WTC11 (cell line): ENCODE measurements at regions not wholly inside any gene's neighbourhood (a gene's known extent, or its start where the extent isn't known, plus 50 kb on each side); places are given as distances from the start of the nearest gene placed in this dataset.

Experiments
- ATAC-seq: fragments of 200-7000 bp; cut with Tn5 transposase; 2 replicates; pipeline ENCODE4 v1.10.0; 2021; ENCODE audit warnings: mild to moderate bottlenecking, moderate library complexity
- CTCF ChIA-PET: fragments of 300-600 bp; sonication (Branson Sonifier 250); formaldehyde crosslinking; loops from one replicate; lab custom pipeline; 2021; ENCODE audit warnings: antibody characterized with exemption; lab: Charles Lee
- POLR2A ChIA-PET: fragments of 350-600 bp; sonication (Branson Sonifier 250); formaldehyde crosslinking; loops from one replicate; lab custom pipeline; 2021; ENCODE audit warnings: antibody characterized with exemption; lab: Charles Lee
- DNase-seq: peaks from one replicate; pipeline ENCODE4 v3.0.0; 2021; ENCODE audit warnings: low spot score
- H3K27ac Mint-ChIP-seq: 2 replicates; pipeline ENCODE4 v1.8.0; 2021; ENCODE audit warnings: mixed read lengths
- H3K27me3 Mint-ChIP-seq: 2 replicates; pipeline ENCODE4 v1.8.0; 2021; ENCODE audit warnings: low read depth, mild to moderate bottlenecking, moderate library complexity, mixed read lengths
- H3K36me3 Mint-ChIP-seq: 2 replicates; pipeline ENCODE4 v1.8.0; 2021; ENCODE audit warnings: mixed read lengths
- H3K4me1 Mint-ChIP-seq: 2 replicates; pipeline ENCODE4 v1.8.0; 2022; ENCODE audit warnings: mixed read lengths
- H3K4me3 Mint-ChIP-seq: 2 replicates; pipeline ENCODE4 v1.8.0; 2021; ENCODE audit warnings: mild to moderate bottlenecking, moderate library complexity, mixed read lengths
- H3K9me3 Mint-ChIP-seq: 2 replicates; pipeline ENCODE4 v1.8.0; 2021; ENCODE audit warnings: mixed read lengths
- ATF1 ChIP-seq: sonication (generic); formaldehyde crosslinking; IDR thresholded peaks from 2 replicates; pipeline ENCODE4 v1.8.1; 2023; ENCODE audit warnings: mild to moderate bottlenecking, moderate library complexity, missing genetic modification reagents
- CBFB ChIP-seq: sonication (generic); formaldehyde crosslinking; IDR thresholded peaks from 2 replicates; pipeline ENCODE4 v1.8.1; 2022; ENCODE audit warnings: mild to moderate bottlenecking, low read depth, missing genetic modification reagents
- EMX1 ChIP-seq: fragments of 250-450 bp; sonication (Bioruptor Pico); IDR thresholded peaks from 2 replicates; pipeline ENCODE4 v1.8.0; 2021; ENCODE audit warnings: mild to moderate bottlenecking
- ESRRA ChIP-seq: sonication (generic); formaldehyde crosslinking; IDR thresholded peaks from 2 replicates; pipeline ENCODE4 v1.8.1; 2022; ENCODE audit warnings: mild to moderate bottlenecking, missing genetic modification reagents, borderline replicate concordance
- ETV6 ChIP-seq: sonication (generic); formaldehyde crosslinking; IDR thresholded peaks from 2 replicates; pipeline ENCODE4 v1.8.1; 2022; ENCODE audit warnings: mild to moderate bottlenecking, missing genetic modification reagents
- GRHL2 ChIP-seq: fragments of 250-450 bp; sonication (Bioruptor Pico); IDR thresholded peaks from 2 replicates; pipeline ENCODE4 v1.8.0; 2022; ENCODE audit warnings: mild to moderate bottlenecking, moderate library complexity; ENCODE audit not compliant: insufficient replicate concordance, severe bottlenecking
- JUN ChIP-seq: sonication (generic); formaldehyde crosslinking; IDR thresholded peaks from 2 replicates; pipeline ENCODE4 v1.8.0; 2023; ENCODE audit warnings: mild to moderate bottlenecking, missing genetic modification reagents
- MXD4 ChIP-seq: fragments of 250-450 bp; sonication (Bioruptor Pico); IDR thresholded peaks from 2 replicates; pipeline ENCODE4 v1.8.0; 2021; ENCODE audit warnings: mild to moderate bottlenecking, moderate library complexity, borderline replicate concordance
- MYBL2 ChIP-seq: sonication (generic); formaldehyde crosslinking; IDR thresholded peaks from 2 replicates; pipeline ENCODE4 v1.8.1; 2023; ENCODE audit warnings: mild to moderate bottlenecking, moderate library complexity, missing genetic modification reagents
- NFYB ChIP-seq: sonication (generic); formaldehyde crosslinking; conservative IDR thresholded peaks from 2 replicates; pipeline ENCODE4 v1.8.0; 2022; ENCODE audit warnings: low read depth, missing genetic modification reagents
- NR1H2 ChIP-seq: sonication (generic); formaldehyde crosslinking; IDR thresholded peaks from 2 replicates; pipeline ENCODE4 v1.9.0; 2021; ENCODE audit warnings: mild to moderate bottlenecking, moderate library complexity, missing genetic modification reagents
- RELA ChIP-seq: sonication (generic); formaldehyde crosslinking; IDR thresholded peaks from 2 replicates; pipeline ENCODE4 v1.8.1; 2022; ENCODE audit warnings: missing genetic modification reagents, mild to moderate bottlenecking, borderline replicate concordance
- SMAD3 ChIP-seq: sonication (generic); formaldehyde crosslinking; IDR thresholded peaks from 2 replicates; pipeline ENCODE4 v1.8.0; 2022; ENCODE audit warnings: missing genetic modification reagents, mild to moderate bottlenecking, borderline replicate concordance
- TEAD4 ChIP-seq: sonication (generic); formaldehyde crosslinking; IDR thresholded peaks from 2 replicates; pipeline ENCODE4 v1.8.0; 2022; ENCODE audit warnings: mild to moderate bottlenecking, missing genetic modification reagents
- ZBTB21 ChIP-seq: sonication (generic); formaldehyde crosslinking; IDR thresholded peaks from 2 replicates; pipeline ENCODE4 v1.8.1; 2023; ENCODE audit warnings: mild to moderate bottlenecking, missing genetic modification reagents, borderline replicate concordance
- ZNF232 ChIP-seq: sonication (generic); formaldehyde crosslinking; IDR thresholded peaks from 2 replicates; pipeline ENCODE4 v1.8.0; 2022; ENCODE audit warnings: mild to moderate bottlenecking, missing genetic modification reagents
- ZNF317 ChIP-seq: sonication (generic); formaldehyde crosslinking; IDR thresholded peaks from 2 replicates; pipeline ENCODE4 v1.8.1; 2023; ENCODE audit warnings: low read depth, mild to moderate bottlenecking, moderate library complexity, missing genetic modification reagents, borderline replicate concordance
- ZNF416 ChIP-seq: fragments of 250-450 bp; sonication (Bioruptor Pico); IDR thresholded peaks from 2 replicates; pipeline ENCODE4 v1.9.0; 2021; ENCODE audit warnings: mild to moderate bottlenecking, inconsistent platforms
- TF ChIP-seq, protein P1 (sequence below): fragments of 250-450 bp; sonication (Bioruptor Pico); IDR thresholded peaks from 2 replicates; pipeline ENCODE4 v1.9.0; 2021; ENCODE audit warnings: mild to moderate bottlenecking
- TF ChIP-seq, protein P2 (sequence below): sonication (generic); formaldehyde crosslinking; IDR thresholded peaks from 2 replicates; pipeline ENCODE4 v1.8.0; 2023; ENCODE audit warnings: missing genetic modification reagents
- TF ChIP-seq, protein P3 (sequence below): sonication (generic); formaldehyde crosslinking; IDR thresholded peaks from 2 replicates; pipeline ENCODE4 v1.8.1; 2023; ENCODE audit warnings: mild to moderate bottlenecking, missing genetic modification reagents, borderline replicate concordance
- TF ChIP-seq, protein P4 (sequence below): fragments of 250-450 bp; sonication (Bioruptor Pico); IDR thresholded peaks from 2 replicates; pipeline ENCODE4 v1.9.0; 2021; ENCODE audit warnings: moderate library complexity, mild to moderate bottlenecking, inconsistent platforms, borderline replicate concordance
- TF ChIP-seq, protein P5 (sequence below): fragments of 250-450 bp; sonication (Bioruptor Pico); IDR thresholded peaks from 2 replicates; pipeline ENCODE4 v1.9.0; 2021; ENCODE audit warnings: mild to moderate bottlenecking
- TF ChIP-seq, protein P6 (sequence below): sonication (generic); formaldehyde crosslinking; IDR thresholded peaks from 2 replicates; pipeline ENCODE4 v1.8.1; 2022; ENCODE audit warnings: missing genetic modification reagents, borderline replicate concordance
- TF ChIP-seq, protein P7 (sequence below): sonication (generic); formaldehyde crosslinking; IDR thresholded peaks from 2 replicates; pipeline ENCODE4 v1.8.0; 2022; ENCODE audit warnings: mild to moderate bottlenecking, missing genetic modification reagents

DNA sequence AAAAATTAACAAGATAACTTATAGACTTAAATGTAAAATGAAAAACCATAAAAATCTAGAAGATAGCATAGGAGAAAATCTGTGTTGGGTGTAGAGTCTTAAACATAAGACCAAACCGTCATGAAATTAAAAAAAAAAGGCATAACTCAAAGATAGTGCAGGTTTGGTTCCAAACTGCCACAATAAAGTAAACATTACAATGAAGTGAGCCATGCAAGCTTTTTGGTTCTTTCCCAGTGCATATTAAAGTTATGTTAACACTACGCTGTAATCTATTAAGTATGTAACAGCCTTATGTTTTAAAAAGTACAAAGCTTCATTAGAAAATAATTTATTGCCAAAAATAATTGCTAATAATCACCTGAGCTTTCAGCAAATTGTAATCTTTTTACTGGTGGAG, 1366.5 kb upstream of the LRRTM3 start:
- Mint-ChIP-seq H3K27ac (no peak overlapping the region), H3K9me3 (peaks cover 9% of the 10 kb centered on the region), H3K36me3 (no peaks in the 10 kb centered on the region), H3K4me1 (0 out of 2 replicates have a peak, but pooled peaks cover 4% of the 10 kb centered on the region), H3K4me3 (no peak overlapping the region), H3K27me3 (no peaks in the 10 kb centered on the region)
- CTCF ChIA-PET, result no interaction called here
- POLR2A ChIA-PET, result no interaction called here
- no peak for DNase-seq
- no peak for TF ChIP-seq ZNF416 (CRISPR knock-in tag)
- TF ChIP-seq, protein P1, sequence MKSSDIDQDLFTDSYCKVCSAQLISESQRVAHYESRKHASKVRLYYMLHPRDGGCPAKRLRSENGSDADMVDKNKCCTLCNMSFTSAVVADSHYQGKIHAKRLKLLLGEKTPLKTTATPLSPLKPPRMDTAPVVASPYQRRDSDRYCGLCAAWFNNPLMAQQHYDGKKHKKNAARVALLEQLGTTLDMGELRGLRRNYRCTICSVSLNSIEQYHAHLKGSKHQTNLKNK (CRISPR knock-in tag), result no peak
- no peak for TF ChIP-seq ESRRA (CRISPR knock-in tag)
- no peak for TF ChIP-seq ZBTB21 (CRISPR knock-in tag)
- TF ChIP-seq ATF1 (CRISPR knock-in tag), result no peak
- no peak for TF ChIP-seq MXD4 (CRISPR knock-in tag)
- no peak for TF ChIP-seq NFYB
- no peak for TF ChIP-seq TEAD4
- no peak for TF ChIP-seq JUN (CRISPR knock-in tag)
- TF ChIP-seq, protein P2, sequence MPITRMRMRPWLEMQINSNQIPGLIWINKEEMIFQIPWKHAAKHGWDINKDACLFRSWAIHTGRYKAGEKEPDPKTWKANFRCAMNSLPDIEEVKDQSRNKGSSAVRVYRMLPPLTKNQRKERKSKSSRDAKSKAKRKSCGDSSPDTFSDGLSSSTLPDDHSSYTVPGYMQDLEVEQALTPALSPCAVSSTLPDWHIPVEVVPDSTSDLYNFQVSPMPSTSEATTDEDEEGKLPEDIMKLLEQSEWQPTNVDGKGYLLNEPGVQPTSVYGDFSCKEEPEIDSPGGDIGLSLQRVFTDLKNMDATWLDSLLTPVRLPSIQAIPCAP, result no peak
- no peak for TF ChIP-seq ZNF232 (CRISPR knock-in tag)
- TF ChIP-seq, protein P3, sequence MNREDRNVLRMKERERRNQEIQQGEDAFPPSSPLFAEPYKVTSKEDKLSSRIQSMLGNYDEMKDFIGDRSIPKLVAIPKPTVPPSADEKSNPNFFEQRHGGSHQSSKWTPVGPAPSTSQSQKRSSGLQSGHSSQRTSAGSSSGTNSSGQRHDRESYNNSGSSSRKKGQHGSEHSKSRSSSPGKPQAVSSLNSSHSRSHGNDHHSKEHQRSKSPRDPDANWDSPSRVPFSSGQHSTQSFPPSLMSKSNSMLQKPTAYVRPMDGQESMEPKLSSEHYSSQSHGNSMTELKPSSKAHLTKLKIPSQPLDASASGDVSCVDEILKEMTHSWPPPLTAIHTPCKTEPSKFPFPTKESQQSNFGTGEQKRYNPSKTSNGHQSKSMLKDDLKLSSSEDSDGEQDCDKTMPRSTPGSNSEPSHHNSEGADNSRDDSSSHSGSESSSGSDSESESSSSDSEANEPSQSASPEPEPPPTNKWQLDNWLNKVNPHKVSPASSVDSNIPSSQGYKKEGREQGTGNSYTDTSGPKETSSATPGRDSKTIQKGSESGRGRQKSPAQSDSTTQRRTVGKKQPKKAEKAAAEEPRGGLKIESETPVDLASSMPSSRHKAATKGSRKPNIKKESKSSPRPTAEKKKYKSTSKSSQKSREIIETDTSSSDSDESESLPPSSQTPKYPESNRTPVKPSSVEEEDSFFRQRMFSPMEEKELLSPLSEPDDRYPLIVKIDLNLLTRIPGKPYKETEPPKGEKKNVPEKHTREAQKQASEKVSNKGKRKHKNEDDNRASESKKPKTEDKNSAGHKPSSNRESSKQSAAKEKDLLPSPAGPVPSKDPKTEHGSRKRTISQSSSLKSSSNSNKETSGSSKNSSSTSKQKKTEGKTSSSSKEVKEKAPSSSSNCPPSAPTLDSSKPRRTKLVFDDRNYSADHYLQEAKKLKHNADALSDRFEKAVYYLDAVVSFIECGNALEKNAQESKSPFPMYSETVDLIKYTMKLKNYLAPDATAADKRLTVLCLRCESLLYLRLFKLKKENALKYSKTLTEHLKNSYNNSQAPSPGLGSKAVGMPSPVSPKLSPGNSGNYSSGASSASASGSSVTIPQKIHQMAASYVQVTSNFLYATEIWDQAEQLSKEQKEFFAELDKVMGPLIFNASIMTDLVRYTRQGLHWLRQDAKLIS (CRISPR knock-in tag), result no peak
- TF ChIP-seq CBFB (CRISPR knock-in tag), result no peak
- no peak for TF ChIP-seq ETV6 (CRISPR knock-in tag)
- TF ChIP-seq SMAD3 (CRISPR knock-in tag), result no peak
- no peak for ATAC-seq

DNA sequence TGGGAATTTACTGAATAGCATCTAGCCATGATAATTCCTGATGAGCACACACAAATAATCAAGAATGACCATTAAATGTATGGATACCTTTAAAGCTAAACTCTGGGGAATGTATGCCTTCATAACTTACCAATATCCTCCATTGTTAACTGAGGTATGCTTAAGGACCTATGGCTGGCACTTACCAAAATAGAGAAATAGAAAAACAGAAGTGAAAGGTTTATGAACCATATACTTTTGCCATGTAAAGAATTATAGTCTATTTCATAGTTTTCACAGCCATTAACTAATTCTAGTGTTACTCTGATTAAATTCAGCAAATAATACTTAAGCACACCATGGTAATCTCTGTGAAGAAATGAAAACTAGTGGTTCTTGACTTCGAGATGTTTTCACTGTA, 1360.6 kb upstream of the LRRTM3 start:
- Mint-ChIP-seq H3K9me3 (peaks cover 8% of the 10 kb centered on the region), H3K36me3 (no peaks in the 10 kb centered on the region), H3K4me3 (no peak overlapping the region)
- ATAC-seq, result no peak
- POLR2A ChIA-PET, result no interaction called here
- TF ChIP-seq ZBTB21 (CRISPR knock-in tag), result no peak
- TF ChIP-seq, protein P4, sequence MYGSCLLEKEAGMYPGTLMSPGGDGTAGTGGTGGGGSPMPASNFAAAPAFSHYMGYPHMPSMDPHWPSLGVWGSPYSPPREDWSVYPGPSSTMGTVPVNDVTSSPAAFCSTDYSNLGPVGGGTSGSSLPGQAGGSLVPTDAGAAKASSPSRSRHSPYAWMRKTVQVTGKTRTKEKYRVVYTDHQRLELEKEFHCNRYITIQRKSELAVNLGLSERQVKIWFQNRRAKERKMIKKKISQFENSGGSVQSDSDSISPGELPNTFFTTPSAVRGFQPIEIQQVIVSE (CRISPR knock-in tag), result no peak
- TF ChIP-seq, protein P5, sequence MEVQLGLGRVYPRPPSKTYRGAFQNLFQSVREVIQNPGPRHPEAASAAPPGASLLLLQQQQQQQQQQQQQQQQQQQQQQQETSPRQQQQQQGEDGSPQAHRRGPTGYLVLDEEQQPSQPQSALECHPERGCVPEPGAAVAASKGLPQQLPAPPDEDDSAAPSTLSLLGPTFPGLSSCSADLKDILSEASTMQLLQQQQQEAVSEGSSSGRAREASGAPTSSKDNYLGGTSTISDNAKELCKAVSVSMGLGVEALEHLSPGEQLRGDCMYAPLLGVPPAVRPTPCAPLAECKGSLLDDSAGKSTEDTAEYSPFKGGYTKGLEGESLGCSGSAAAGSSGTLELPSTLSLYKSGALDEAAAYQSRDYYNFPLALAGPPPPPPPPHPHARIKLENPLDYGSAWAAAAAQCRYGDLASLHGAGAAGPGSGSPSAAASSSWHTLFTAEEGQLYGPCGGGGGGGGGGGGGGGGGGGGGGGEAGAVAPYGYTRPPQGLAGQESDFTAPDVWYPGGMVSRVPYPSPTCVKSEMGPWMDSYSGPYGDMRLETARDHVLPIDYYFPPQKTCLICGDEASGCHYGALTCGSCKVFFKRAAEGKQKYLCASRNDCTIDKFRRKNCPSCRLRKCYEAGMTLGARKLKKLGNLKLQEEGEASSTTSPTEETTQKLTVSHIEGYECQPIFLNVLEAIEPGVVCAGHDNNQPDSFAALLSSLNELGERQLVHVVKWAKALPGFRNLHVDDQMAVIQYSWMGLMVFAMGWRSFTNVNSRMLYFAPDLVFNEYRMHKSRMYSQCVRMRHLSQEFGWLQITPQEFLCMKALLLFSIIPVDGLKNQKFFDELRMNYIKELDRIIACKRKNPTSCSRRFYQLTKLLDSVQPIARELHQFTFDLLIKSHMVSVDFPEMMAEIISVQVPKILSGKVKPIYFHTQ (CRISPR knock-in tag), result no peak
- no peak for TF ChIP-seq ETV6 (CRISPR knock-in tag)
- no peak for TF ChIP-seq GRHL2
- TF ChIP-seq RELA, result no peak
- no peak for TF ChIP-seq EMX1
- TF ChIP-seq, protein P6, sequence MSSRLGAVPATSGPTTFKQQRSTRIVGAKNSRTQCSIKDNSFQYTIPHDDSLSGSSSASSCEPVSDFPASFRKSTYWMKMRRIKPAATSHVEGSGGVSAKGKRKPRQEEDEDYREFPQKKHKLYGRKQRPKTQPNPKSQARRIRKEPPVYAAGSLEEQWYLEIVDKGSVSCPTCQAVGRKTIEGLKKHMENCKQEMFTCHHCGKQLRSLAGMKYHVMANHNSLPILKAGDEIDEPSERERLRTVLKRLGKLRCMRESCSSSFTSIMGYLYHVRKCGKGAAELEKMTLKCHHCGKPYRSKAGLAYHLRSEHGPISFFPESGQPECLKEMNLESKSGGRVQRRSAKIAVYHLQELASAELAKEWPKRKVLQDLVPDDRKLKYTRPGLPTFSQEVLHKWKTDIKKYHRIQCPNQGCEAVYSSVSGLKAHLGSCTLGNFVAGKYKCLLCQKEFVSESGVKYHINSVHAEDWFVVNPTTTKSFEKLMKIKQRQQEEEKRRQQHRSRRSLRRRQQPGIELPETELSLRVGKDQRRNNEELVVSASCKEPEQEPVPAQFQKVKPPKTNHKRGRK (CRISPR knock-in tag), result no peak
- TF ChIP-seq, protein P7, sequence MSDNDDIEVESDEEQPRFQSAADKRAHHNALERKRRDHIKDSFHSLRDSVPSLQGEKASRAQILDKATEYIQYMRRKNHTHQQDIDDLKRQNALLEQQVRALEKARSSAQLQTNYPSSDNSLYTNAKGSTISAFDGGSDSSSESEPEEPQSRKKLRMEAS (CRISPR knock-in tag), result no peak
- no peak for TF ChIP-seq ZNF317
- TF ChIP-seq MYBL2 (CRISPR knock-in tag), result no peak
- no peak for TF ChIP-seq NR1H2 (CRISPR knock-in tag)
- TF ChIP-seq, all 79 proteins: peak for 0
- Mint-ChIP-seq H3K4me1 (0 out of 2 replicates have a peak, but pooled peaks cover 3% of the 10 kb centered on the region), H3K27me3 (no peaks in the 10 kb centered on the region), H3K27ac (no peak overlapping the region)
- no peak for DNase-seq
- CTCF ChIA-PET, result no interaction called here
